Kidney (tissue), 13 donors: ENCODE measurements at regions not wholly inside any gene's neighbourhood (a gene's known extent, or its start where the extent isn't known, plus 50 kb on each side); places are given as distances from the start of the nearest gene placed in this dataset.

ENCODE experiments used
- DNase-seq, 5 donors: peaks; one replicate each; pipeline ENCODE4 v3.0.0-alpha.2; 2013 to 2020
- FAIRE-seq: peaks from 2 replicates; lab custom pipeline; 2012; peaks lifted over from hg19 to GRCh38; lab: Jason Lieb, UNC
- H3K27ac ChIP-seq, 2 donors: one replicate each; pipeline ENCODE4 v1.7.0; 2013; ENCODE audit warnings: low read depth in 2 of 2, low read length in 2 of 2, inconsistent platforms in 1 of 2
- H3K27me3 ChIP-seq: one replicate; pipeline ENCODE4 v1.7.1; 2013; ENCODE audit warnings: low read length, inconsistent platforms; ENCODE audit not compliant: control insufficient read depth, insufficient read depth
- H3K36me3 ChIP-seq, 3 donors: one replicate each; pipeline versions ENCODE4 v1.7.0 to v1.7.1; 2013; ENCODE audit warnings: low read length in 3 of 3, control low read depth in 1 of 3, inconsistent platforms in 1 of 3; ENCODE audit not compliant: insufficient read depth in 3 of 3, control insufficient read depth in 2 of 3
- H3K4me1 ChIP-seq, 3 donors: one replicate each; pipeline versions ENCODE4 v1.7.0 to v1.7.1; 2013; ENCODE audit warnings: low read length in 3 of 3, inconsistent platforms in 1 of 3, low read depth in 1 of 3; ENCODE audit not compliant: control insufficient read depth in 2 of 3, insufficient read depth in 2 of 3
- H3K4me3 ChIP-seq, 3 donors: one replicate each; pipeline versions ENCODE4 v1.7.0 to v1.8.1; 2013; ENCODE audit warnings: low read length in 3 of 3, control low read depth in 1 of 3, inconsistent platforms in 1 of 3
- H3K9ac ChIP-seq, 3 donors: one replicate each; pipeline versions ENCODE4 v1.7.0 to v1.7.1; 2013; ENCODE audit warnings: low read length in 3 of 3, control low read depth in 1 of 3, inconsistent platforms in 1 of 3
- H3K9me3 ChIP-seq, 3 donors: one replicate each; pipeline versions ENCODE4 v1.7.0 to v1.7.1; 2013; ENCODE audit warnings: low read length in 3 of 3, control low read depth in 1 of 3, inconsistent platforms in 1 of 3; ENCODE audit not compliant: control insufficient read depth in 2 of 3, insufficient read depth in 1 of 3
- CTCF ChIP-seq: IDR thresholded peaks from 3 replicates; pipeline ENCODE4 v1.5.1; 2012; ENCODE audit warnings: mild to moderate bottlenecking, moderate library complexity, borderline replicate concordance; ENCODE audit not compliant: insufficient read depth; ENCODE audit errors: extremely low read depth
- intact Hi-C: fragments of 100-400 bp; cut with DNase I; formaldehyde crosslinking; loops from one replicate; pipeline ENCODE4 v1.11.1; 2022
- donor health status: control.
- donor health status: control.
- donor health status: control.
- donor health status: control.
- donor health status: control.
- donor health status: DM: yes; HTN: yes; CAD: no.
- donor health status: Normal renal cell carcinoma (clear cell type).

- no peak overlapping the region for H3K27ac ChIP-seq
- no peaks in the 10 kb centered on the region for H3K9me3 ChIP-seq
- H3K9ac ChIP-seq = no peak overlapping the region
- no peak overlapping the region for H3K4me3 ChIP-seq
- H3K4me1 ChIP-seq = peaks cover 4 to 9% (median 7%) of the 10 kb centered on the region in 3 donors
- H3K27me3 ChIP-seq = no peaks in the 10 kb centered on the region
- H3K36me3 ChIP-seq = no peaks in the 10 kb centered on the region
- DNase-seq = no peak
- intact Hi-C loops = no loop called here
- TF ChIP-seq CTCF = no peak
- FAIRE-seq = no peak
Observed at GRCh38 chr1:229208481-229208880, 62.4 kb upstream of the RAB4A start.

GRCh38 chr1:229209386-229209785, 61.5 kb upstream of the RAB4A start:
- intact Hi-C loops = no loop called here
- H3K27ac ChIP-seq = no peak overlapping the region
- H3K27me3 ChIP-seq = no peaks in the 10 kb centered on the region
- no peak for TF ChIP-seq CTCF
- H3K9me3 ChIP-seq = no peaks in the 10 kb centered on the region
- FAIRE-seq (no peak), DNase-seq (no peak)
- H3K4me1 ChIP-seq = peaks cover 3 to 9% (median 4%) of the 10 kb centered on the region in 3 donors
- H3K9ac ChIP-seq = no peak overlapping the region
- H3K36me3 ChIP-seq = no peaks in the 10 kb centered on the region
- H3K4me3 ChIP-seq = no peak overlapping the region

GRCh38 chr1:229209816-229210215, 61.1 kb upstream of the RAB4A start:
- H3K9me3 ChIP-seq = no peaks in the 10 kb centered on the region
- no peak overlapping the region for H3K27ac ChIP-seq
- TF ChIP-seq CTCF = no peak
- H3K4me1 ChIP-seq = peaks cover 0 to 9% (median 4%) of the 10 kb centered on the region in 3 donors
- H3K4me3 ChIP-seq = no peak overlapping the region
- intact Hi-C loops = no loop called here
- FAIRE-seq (no peak), DNase-seq (no peak)
- H3K36me3 ChIP-seq = no peaks in the 10 kb centered on the region
- H3K9ac ChIP-seq = no peak overlapping the region
- no peaks in the 10 kb centered on the region for H3K27me3 ChIP-seq

GRCh38 chr1:229210844-229211243, 60.1 kb upstream of the RAB4A start:
- Histone ChIP-seq H3K4me1 (peaks cover 0 to under 1% (median 0%) of the 10 kb centered on the region in 3 donors), H3K9ac (no peak overlapping the region), H3K27ac (no peak overlapping the region), H3K36me3 (no peaks in the 10 kb centered on the region), H3K4me3 (no peak overlapping the region), H3K27me3 (no peaks in the 10 kb centered on the region), H3K9me3 (no peaks in the 10 kb centered on the region)
- FAIRE-seq (no peak), DNase-seq (no peak)
- TF ChIP-seq CTCF = no peak
- intact Hi-C loops = no loop called here
